Upper lobe of right lung (tissue), 1 donor: ENCODE measurements at regions not wholly inside any gene's neighbourhood (a gene's known extent, or its start where the extent isn't known, plus 50 kb on each side); places are given as distances from the start of the nearest gene placed in this dataset.
"Not testable (repeated sequence)": the region's sequence is repeated elsewhere in the genome, so short reads cannot be mapped to it uniquely, and the experiment has no call there.

ENCODE experiments used
- ATAC-seq: fragments of 200-7000 bp; cut with Tn5 transposase; one replicate; pipeline ENCODE4 v1.9.1; 2020; ENCODE audit warnings: mild to moderate bottlenecking, moderate library complexity
- DNase-seq: peaks from one replicate; pipeline ENCODE4 v3.0.0-alpha.2; 2020
- H3K27ac ChIP-seq: fragments of 200-600 bp; one replicate; pipeline ENCODE4 v1.8.0; 2022
- H3K27me3 ChIP-seq: fragments of 200-600 bp; one replicate; pipeline ENCODE4 v1.8.0; 2022; ENCODE audit warnings: mild to moderate bottlenecking
- H3K36me3 ChIP-seq: fragments of 200-600 bp; one replicate; pipeline ENCODE4 v1.8.0; 2022
- H3K4me1 ChIP-seq: fragments of 200-600 bp; one replicate; pipeline ENCODE4 v1.8.0; 2022
- H3K4me3 ChIP-seq: fragments of 200-600 bp; one replicate; pipeline ENCODE4 v1.8.0; 2022; ENCODE audit warnings: mild to moderate bottlenecking
- H3K9me3 ChIP-seq: fragments of 200-600 bp; one replicate; pipeline ENCODE4 v1.8.0; 2022
- intact Hi-C: fragments of 100-400 bp; cut with DNase I; formaldehyde crosslinking; loops from one replicate; pipeline ENCODE4 v1.11.0; 2022
- TF ChIP-seq, protein P1 (sequence below): fragments of 200-600 bp; IDR thresholded peaks from one replicate; pipeline ENCODE4 v1.8.0; 2022; ENCODE audit warnings: antibody characterized with exemption
- donor health status: DM: no; HTN: yes; CAD: no; lungs with severe emphysema.

DNA sequence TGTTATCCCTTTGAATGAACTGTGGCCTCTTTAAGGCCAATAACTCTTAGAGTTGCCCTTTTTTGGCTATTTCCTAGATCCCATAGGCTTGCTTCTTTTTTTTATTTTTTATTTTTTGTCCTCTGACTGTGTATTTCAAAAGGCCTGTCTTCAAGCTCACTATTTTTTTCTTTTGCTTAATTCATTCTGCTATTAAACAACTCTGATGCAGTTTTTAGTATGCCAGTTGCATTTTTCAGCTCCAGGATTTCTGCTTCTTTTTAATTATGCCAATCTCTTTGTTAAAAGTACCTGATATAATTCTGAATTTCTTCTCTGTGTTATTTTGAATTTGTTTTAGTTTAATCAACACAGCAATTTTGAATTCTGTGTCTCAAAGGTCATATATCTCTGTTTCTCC, 912.1 kb downstream of the PLOD2 start:
- no peaks in the 10 kb centered on the region for H3K36me3 ChIP-seq
- no peaks in the 10 kb centered on the region for H3K4me1 ChIP-seq
- peaks cover 11% of the 10 kb centered on the region for H3K9me3 ChIP-seq
- no peaks in the 10 kb centered on the region for H3K27me3 ChIP-seq
- DNase-seq = no peak
- TF ChIP-seq, protein P1, sequence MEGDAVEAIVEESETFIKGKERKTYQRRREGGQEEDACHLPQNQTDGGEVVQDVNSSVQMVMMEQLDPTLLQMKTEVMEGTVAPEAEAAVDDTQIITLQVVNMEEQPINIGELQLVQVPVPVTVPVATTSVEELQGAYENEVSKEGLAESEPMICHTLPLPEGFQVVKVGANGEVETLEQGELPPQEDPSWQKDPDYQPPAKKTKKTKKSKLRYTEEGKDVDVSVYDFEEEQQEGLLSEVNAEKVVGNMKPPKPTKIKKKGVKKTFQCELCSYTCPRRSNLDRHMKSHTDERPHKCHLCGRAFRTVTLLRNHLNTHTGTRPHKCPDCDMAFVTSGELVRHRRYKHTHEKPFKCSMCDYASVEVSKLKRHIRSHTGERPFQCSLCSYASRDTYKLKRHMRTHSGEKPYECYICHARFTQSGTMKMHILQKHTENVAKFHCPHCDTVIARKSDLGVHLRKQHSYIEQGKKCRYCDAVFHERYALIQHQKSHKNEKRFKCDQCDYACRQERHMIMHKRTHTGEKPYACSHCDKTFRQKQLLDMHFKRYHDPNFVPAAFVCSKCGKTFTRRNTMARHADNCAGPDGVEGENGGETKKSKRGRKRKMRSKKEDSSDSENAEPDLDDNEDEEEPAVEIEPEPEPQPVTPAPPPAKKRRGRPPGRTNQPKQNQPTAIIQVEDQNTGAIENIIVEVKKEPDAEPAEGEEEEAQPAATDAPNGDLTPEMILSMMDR = no peak
- H3K4me3 ChIP-seq = no peak overlapping the region
- intact Hi-C loops = no loop called here
- no peak overlapping the region for H3K27ac ChIP-seq
- no peak for ATAC-seq

DNA sequence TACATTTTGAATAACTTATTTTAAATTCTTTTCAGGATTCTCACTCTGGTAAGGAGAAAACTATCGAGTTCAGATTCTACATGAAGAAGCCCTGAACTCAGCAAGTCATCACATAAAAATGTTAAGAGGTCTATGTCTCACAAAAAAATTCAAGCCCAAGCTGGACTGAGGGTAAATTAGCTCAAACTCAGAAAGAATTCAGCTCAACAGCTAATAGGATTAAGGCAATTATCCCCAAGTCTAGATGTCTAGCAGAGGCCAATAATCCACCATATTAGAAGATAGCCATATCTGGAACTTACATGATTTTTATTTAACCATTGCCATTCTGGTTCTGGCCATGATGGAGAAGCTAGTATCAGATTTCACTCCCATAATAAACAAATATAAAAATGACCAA, 909.7 kb downstream of the PLOD2 start:
- TF ChIP-seq, protein P1 = no peak
- peaks cover 11% of the 10 kb centered on the region for H3K9me3 ChIP-seq
- ATAC-seq (no peak), DNase-seq (no peak)
- no peaks in the 10 kb centered on the region for H3K4me1 ChIP-seq
- H3K4me3 ChIP-seq = no peak overlapping the region
- intact Hi-C loops = no loop called here
- H3K27ac ChIP-seq = no peak overlapping the region
- no peaks in the 10 kb centered on the region for H3K36me3 ChIP-seq
- H3K27me3 ChIP-seq = no peaks in the 10 kb centered on the region

DNA sequence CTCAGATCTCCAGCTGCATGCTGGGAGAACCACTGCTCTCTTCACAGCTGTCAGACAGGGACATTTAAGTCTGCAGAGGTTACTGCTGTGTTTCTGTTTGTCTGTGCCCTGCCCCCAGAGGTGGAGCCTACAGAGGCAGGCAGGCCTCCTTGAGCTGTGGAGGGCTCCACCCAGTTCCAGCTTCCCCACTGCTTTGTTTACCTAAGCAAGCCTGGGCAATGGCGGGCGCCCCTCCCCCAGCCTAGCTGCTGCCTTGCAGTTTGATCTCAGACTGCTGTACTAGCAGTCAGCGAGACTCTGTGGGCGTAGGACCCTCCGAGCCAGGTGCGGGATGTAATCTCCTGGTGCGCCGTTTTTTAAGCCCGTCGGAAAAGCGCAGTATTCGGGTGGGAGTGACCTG, 903.0 kb downstream of the PLOD2 start:
- intact Hi-C loops, DNase-seq, H3K4me3 ChIP-seq, H3K27me3 ChIP-seq, H3K9me3 ChIP-seq, H3K4me1 ChIP-seq, ATAC-seq, H3K36me3 ChIP-seq, H3K27ac ChIP-seq: not testable (repeated sequence)

DNA sequence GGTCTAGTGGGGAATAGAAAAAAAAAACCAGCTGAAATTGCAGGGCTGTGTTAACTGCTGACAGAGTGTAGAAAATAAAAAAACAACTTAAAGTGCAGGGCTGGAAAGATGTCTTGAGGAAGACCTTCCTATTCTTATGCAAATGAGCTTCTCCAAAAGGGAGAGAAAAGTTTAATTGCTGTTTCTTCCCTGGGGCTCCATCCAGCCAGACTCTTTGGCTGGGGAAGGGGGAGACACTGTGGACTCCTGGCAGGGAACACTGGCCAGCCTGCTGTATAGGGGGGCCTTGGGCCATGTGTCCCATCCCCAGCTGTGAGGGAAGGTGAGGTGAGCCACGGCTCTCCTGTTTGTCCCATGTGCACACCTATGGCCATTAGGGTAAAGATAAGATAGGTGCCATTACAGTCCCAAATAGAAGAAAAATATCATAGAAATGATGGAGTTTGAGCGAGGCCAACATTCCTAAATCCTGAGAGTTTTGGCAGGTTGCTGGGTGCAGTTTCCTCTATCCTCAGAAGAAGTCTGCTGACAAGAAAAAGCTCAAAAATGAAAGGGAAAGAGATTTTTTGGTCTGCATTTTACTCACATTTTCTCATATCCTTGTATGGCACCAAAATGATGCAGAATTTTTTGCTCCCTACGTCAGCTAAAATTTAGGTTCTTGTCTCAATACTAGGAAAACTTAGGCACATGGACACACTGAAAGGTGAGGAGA, 901.7 kb downstream of the PLOD2 start:
- DNase-seq (no peak), ATAC-seq (no peak)
- Histone ChIP-seq H3K27ac (no peak overlapping the region), H3K9me3 (no peaks in the 10 kb centered on the region), H3K4me1 (no peaks in the 10 kb centered on the region), H3K4me3 (no peak overlapping the region), H3K27me3 (no peaks in the 10 kb centered on the region), H3K36me3 (no peaks in the 10 kb centered on the region)
- TF ChIP-seq, protein P1 = no peak
- intact Hi-C loops = no loop called here

DNA sequence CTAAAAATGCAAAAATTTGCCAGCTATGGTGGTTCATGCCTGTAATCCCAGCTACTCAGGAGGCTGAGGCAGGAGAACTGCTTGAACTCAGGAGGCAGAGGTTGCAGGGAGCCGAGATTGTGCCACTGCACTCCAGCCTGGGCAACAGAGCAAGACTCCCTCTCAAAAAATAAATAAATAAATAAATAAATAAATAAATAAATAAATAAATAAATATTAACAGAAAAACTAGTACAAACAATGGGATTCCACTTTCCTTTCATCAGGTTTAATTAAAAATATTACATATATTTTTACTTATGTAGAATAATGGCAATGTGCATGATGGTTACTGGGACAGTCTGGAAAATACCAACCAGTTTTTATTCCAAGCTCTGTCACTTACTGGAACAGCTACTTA, 897.5 kb downstream of the PLOD2 start:
- H3K9me3 ChIP-seq, intact Hi-C loops: not testable (repeated sequence)

DNA sequence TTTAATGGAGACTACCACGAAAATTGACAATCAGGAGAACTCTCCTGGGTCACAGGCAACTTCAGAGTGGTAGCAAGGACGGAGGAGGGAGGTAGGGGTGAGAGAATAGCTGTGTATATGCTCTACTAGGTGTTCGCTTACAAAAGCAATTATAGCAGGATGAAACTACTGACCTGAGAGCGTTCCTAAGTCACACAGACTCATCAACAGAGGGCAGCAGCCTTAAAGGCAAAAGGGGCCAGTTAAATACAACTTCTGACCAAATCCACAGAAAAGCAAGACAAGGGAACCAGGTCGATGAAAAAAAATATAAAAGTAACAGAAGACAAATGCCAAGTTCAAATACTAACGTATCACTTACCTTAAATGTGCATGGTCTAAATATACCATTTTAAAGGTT, 894.6 kb downstream of the PLOD2 start:
- no peak overlapping the region for H3K27ac ChIP-seq
- intact Hi-C loops = no loop called here
- H3K9me3 ChIP-seq = no peaks in the 10 kb centered on the region
- TF ChIP-seq, protein P1 = no peak
- no peaks in the 10 kb centered on the region for H3K27me3 ChIP-seq
- H3K36me3 ChIP-seq = no peaks in the 10 kb centered on the region
- no peak overlapping the region for H3K4me3 ChIP-seq
- ATAC-seq (no peak), DNase-seq (no peak)
- H3K4me1 ChIP-seq = no peaks in the 10 kb centered on the region

More for the DNA sequence above, 897.5 kb downstream of the PLOD2 start:
- H3K4me3 ChIP-seq, H3K36me3 ChIP-seq, H3K4me1 ChIP-seq, H3K27ac ChIP-seq, DNase-seq, ATAC-seq, H3K27me3 ChIP-seq: not testable (repeated sequence)

DNA sequence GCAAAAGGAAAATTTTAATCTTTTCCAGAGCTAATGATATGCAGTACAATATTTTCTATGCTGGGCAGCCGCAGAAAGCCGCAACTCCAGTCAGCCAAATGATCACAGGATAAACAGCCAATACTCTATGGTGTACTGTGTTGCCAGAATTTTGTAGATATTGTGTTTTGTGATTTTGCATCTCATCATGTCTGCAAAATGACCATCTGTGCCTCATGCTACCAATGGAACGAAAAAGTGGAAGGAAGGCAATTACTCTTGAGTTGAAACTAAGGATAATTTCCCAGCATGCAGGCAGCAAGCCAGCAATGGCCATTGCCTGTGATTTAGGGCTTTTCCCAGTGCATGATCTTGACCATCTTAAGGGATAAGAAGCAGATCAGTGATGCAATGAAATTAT, 891.9 kb downstream of the PLOD2 start:
- DNase-seq (no peak), ATAC-seq (no peak)
- no peak overlapping the region for H3K27ac ChIP-seq
- no peaks in the 10 kb centered on the region for H3K27me3 ChIP-seq
- TF ChIP-seq, protein P1 = no peak
- H3K9me3 ChIP-seq = no peaks in the 10 kb centered on the region
- no peaks in the 10 kb centered on the region for H3K36me3 ChIP-seq
- H3K4me1 ChIP-seq = no peaks in the 10 kb centered on the region
- intact Hi-C loops = no loop called here
- no peak overlapping the region for H3K4me3 ChIP-seq
